ENCODE measurements at regions not wholly inside any gene's neighbourhood (a gene's known extent, or its start where the extent isn't known, plus 50 kb on each side); places are given as distances from the start of the nearest gene placed in this dataset.

DNA sequence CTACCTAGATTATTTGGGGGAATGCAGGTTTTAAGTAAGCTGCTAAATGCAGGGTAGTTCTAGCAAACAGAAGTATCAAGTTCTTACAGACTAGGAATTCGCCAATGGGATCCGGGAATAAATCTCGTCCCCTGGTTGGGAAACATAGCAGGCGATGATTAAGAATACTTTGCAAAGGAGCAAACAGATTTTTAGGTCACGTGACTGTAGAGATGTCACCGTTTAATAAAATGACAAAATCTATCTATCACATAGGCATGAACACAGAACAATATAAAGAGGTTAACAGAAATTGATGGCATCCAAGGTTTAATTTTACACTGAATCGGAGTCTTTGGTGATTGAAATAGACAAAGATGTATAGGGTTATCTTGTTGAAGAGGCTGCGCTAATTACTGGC, 664.1 kb downstream of the BCL11A start:
- no peak for DNase-seq (ENCODE audit: low read depth in 2 of 2, low spot score in 1 of 2)

DNA sequence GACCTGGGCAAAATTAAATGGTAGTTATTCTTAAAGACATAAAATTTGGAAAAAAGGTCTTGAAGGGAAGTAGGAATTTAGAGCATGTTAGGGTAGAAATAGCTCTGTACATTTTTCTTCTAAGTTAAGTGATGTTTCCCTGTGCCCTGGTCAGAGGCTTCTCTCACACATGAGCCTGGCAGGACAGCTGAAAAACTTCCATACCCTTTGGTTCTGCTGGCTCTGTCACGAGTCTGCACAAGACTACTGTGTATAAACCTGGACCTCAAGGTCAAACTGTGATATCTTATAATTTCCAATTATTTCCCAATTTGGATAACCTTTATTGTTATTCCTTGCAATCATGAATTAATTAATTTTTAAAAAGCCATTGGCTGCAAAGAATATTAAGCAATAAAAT, 664.7 kb downstream of the BCL11A start:
- no peak for DNase-seq (ENCODE audit: low read depth in 2 of 2, low spot score in 1 of 2)

DNA sequence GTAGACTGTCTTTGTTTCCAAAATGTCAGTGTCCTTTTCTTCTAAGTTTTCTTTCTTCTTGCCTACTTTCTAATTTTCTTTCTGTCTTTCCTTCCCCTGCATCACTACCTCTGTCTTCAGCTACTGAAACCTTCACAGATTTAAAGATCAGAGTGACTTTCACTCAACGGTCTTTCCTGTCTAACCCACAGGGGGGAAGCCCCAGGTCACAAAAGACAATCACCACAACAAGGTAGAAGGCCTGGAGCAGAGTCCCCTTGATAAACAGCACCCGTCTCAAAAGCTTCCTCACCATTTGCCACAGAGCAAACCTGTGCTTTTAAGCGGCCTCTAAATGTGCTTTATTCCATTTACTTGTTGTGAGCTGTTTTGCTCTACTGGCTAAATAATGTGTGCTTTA, 665.4 kb downstream of the BCL11A start:
- DNase-seq (ENCODE audit: low read depth in 2 of 2, low spot score in 1 of 2), result peak in 1 of 2 donors; percentile 12

- no peak for DNase-seq (ENCODE audit: low read depth in 2 of 2, low spot score in 1 of 2)
Observed at GRCh38 chr2:59887366-59887765, 666.1 kb downstream of the BCL11A start.

DNA sequence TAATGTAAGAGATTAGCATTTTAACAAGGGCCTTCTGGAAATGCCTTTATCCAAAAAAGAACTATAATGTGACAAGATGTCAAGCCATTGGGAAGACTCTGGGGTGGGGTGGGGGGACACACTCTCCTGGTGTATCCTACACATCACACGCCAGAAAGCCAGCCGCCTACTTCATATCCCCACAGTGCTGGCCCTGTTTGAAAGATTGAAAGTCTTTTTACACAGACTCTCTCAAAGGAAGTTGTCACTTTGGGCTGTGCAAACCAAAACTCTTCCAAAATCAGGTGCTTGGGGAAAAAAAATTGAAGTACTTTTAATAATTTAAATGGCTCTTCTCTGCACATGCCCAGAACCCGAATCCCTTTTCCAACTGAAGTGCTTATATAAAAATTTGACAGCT, 666.7 kb downstream of the BCL11A start:
- DNase-seq (ENCODE audit: low read depth in 2 of 2, low spot score in 1 of 2), result no peak

DNA sequence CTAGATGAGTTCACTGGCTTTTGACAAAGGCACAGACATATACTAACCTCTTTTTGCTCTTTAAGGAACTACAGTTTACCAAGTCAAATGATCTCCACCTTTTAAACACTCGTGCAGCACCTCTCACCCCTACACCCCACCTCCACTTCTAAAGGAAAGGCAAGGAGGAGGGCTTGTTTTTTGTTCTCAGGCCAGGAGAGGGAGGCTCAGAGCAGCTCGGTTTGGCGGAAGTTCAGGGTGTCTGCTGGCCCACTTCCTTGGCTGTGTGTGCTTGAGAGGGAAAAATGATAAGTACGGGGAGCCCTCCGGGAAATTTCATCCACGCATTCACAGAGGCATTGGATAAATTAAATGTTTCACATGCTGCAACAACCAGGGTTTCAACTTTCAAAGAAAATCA, 667.9 kb downstream of the BCL11A start:
- no peak for DNase-seq (ENCODE audit: low read depth in 2 of 2, low spot score in 1 of 2)

DNA sequence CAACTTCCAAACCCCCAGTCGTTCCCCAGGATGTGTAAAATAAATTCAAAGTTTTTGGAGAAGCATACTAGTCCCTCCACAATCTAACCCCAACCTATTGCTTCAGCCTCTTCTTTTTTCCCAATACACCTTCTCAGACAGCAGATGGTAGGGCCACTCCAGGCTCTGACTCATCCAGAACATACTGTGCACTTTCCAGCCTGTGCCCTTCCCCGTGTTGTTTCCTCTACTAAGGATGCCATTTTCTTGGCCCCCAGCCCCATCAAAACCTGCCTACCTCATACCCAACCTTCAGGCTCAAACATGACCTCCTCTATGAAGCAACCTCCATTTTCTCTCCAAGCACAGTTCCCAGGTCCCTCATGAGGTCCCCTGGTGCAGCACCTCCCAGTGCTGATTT, 669.3 kb downstream of the BCL11A start:
- DNase-seq (ENCODE audit: low read depth in 2 of 2, low spot score in 1 of 2), result no peak

GRCh38 chr2:59882822-59883221, 670.6 kb downstream of the BCL11A start:
- DNase-seq (ENCODE audit: low read depth in 2 of 2, low spot score in 1 of 2), result no peak

GRCh38 chr2:59882279-59882678, 671.2 kb downstream of the BCL11A start:
- no peak for DNase-seq (ENCODE audit: low read depth in 2 of 2, low spot score in 1 of 2)

- no peak for DNase-seq (ENCODE audit: low read depth in 2 of 2, low spot score in 1 of 2)
Observed at GRCh38 chr2:59881218-59881617, 672.2 kb downstream of the BCL11A start.

DNA sequence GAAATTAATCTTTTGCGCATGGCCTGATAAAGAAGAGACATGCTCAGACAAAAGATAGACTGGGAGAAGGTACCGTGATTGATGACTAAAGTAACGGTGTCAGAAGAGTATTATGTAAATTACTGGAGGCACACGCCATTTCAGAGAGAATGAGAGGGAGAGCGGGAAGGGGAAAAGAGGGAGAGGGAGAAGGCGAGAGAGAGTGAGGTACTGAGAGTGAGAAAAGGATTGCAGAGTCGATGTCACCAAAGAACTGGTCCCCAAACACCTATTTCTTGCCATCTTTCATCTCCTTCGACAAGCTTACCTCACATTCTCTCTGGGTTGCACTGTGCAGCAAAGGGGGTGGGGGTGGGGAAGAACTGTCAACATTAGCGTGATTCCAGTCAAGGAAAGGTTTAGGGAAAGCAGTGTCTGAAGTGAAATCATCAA, 673.7 kb downstream of the BCL11A start:
- no peak for DNase-seq (ENCODE audit: low read depth in 2 of 2, low spot score in 1 of 2)

- no peak for DNase-seq (ENCODE audit: low read depth in 2 of 2, low spot score in 1 of 2)
Observed at GRCh38 chr2:59875836-59876235, 677.6 kb downstream of the BCL11A start.

- DNase-seq (ENCODE audit: low read depth in 2 of 2, low spot score in 1 of 2), result no peak
Observed at GRCh38 chr2:59874971-59875755, 678.3 kb downstream of the BCL11A start.

GRCh38 chr2:59874361-59874760, 679.1 kb downstream of the BCL11A start:
- DNase-seq (ENCODE audit: low read depth in 2 of 2, low spot score in 1 of 2), result no peak

- DNase-seq (ENCODE audit: low read depth in 2 of 2, low spot score in 1 of 2), result no peak
Observed at GRCh38 chr2:59871830-59872229, 681.6 kb downstream of the BCL11A start.

DNA sequence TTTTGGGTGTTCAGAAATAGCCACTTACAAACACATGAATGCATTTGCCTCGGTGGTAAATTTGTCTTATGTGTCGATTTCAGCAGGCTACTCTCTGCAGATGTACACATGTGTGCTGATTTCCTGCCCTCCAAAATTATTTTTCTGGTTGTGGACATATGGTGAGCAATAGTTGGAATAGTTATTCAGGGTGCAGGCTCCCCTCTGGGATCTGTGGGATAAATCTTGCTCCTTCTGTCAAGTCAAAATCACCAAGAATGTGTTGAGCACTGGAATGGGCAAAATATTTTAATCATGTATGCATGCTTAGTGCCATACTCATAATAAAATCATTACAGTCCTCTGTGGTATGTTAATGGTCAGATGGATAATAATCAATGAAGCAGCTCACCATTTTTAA, 684.5 kb downstream of the BCL11A start:
- no peak for DNase-seq (ENCODE audit: low read depth in 2 of 2, low spot score in 1 of 2)

GRCh38 chr2:59866436-59866835, 687.0 kb downstream of the BCL11A start:
- DNase-seq (ENCODE audit: low read depth in 2 of 2, low spot score in 1 of 2), result no peak

GRCh38 chr2:59858540-59858939, 694.9 kb downstream of the BCL11A start:
- no peak for DNase-seq (ENCODE audit: low read depth in 2 of 2, low spot score in 1 of 2)

DNA sequence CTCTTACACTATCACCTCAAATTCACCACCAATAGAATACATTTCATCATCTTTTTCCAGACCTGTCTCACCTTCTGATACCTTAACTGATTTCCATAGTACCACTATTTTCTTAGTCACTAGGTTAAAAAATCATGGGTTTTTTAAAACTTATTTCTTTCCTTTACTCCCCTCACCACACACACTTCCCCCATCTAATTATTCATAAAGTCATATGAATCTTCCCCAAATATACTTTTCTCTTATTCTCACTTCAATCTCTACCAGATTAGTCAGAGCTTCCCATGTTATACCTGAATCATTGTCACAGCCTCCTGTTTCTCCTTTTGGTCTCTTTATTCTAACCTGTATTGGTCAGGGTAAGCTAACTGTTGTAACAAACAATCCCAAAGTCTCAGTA, 696.3 kb downstream of the BCL11A start:
- no peak for DNase-seq (ENCODE audit: low read depth in 2 of 2, low spot score in 1 of 2)

DNA sequence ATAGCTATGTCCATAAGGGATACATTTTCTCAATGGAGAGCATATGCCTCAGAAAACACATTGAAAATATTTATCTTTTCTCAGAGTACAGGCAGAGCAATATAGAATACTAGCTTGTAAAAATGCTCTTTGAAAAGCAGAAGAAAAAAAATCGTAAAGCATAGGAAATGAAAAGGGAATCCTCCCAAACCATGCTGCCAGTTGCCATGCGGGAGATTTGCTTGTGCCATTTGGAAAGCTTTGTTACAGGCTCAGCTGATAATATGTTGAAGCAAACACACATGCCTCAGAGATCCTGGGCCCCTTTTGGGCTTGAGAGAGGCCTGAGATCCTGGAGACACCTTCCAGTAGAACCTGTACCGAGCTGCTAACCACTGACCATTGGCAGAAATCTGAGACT, 697.1 kb downstream of the BCL11A start:
- no peak for DNase-seq (ENCODE audit: low read depth in 2 of 2, low spot score in 1 of 2)

- DNase-seq (ENCODE audit: low read depth in 2 of 2, low spot score in 1 of 2), result no peak
Observed at GRCh38 chr2:59853032-59853431, 700.4 kb downstream of the BCL11A start.

GRCh38 chr2:59851836-59852475, 701.5 kb downstream of the BCL11A start:
- DNase-seq (ENCODE audit: low read depth in 2 of 2, low spot score in 1 of 2), result no peak

DNA sequence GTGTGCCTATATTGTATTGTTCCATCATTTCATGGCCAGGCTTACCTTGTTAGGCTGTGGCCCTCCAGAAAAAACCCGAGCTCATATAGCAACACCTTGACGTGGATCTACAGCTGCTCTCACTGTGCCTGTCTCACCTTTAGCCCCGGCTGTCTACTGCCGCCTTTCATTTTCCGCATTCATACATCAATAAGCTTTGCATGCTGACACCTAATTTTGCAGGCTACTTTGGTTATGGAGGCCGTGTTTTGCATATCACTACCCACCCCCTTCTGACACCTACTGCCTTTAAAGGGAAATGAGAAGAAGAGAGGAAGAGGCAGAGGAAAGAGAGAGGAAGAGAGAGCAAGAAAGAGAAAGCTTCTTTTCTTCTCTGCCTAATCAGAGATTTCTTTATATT, 702.9 kb downstream of the BCL11A start:
- DNase-seq (ENCODE audit: low read depth in 2 of 2, low spot score in 1 of 2), result no peak
